Memory B cell (primary cell): ENCODE measurements at regions not wholly inside any gene's neighbourhood (a gene's known extent, or its start where the extent isn't known, plus 50 kb on each side); places are given as distances from the start of the nearest gene placed in this dataset.

Experiments used
- ATAC-seq: fragments of 150-1000 bp; cut with Tn5 transposase; 2 replicates; pipeline ENCODE4 v1.10.0; 2021; ENCODE audit warnings: low read depth, mild to moderate bottlenecking, moderate library complexity
- DNase-seq, 2 donors: peaks; one replicate each; pipeline ENCODE4 v3.0.0; 2022; ENCODE audit warnings: low spot score in 2 of 2
- H3K27ac Mint-ChIP-seq: one replicate; pipeline ENCODE4 v1.8.0; 2022; ENCODE audit warnings: mild to moderate bottlenecking, moderate library complexity, mixed read lengths
- H3K27me3 Mint-ChIP-seq: one replicate; pipeline ENCODE4 v1.8.0; 2022; ENCODE audit warnings: mixed read lengths
- H3K36me3 Mint-ChIP-seq: one replicate; pipeline ENCODE4 v1.8.0; 2022; ENCODE audit warnings: mild to moderate bottlenecking, mixed read lengths
- H3K4me1 Mint-ChIP-seq: one replicate; pipeline ENCODE4 v1.8.0; 2022; ENCODE audit warnings: mixed read lengths
- H3K4me3 Mint-ChIP-seq: one replicate; pipeline ENCODE4 v1.8.0; 2022; ENCODE audit warnings: mild to moderate bottlenecking, moderate library complexity, mixed read lengths
- H3K9me3 Mint-ChIP-seq: one replicate; pipeline ENCODE4 v1.8.0; 2022; ENCODE audit warnings: mixed read lengths

- Mint-ChIP-seq H3K4me3 (no peak overlapping the region), H3K9me3 (peaks cover 6% of the 10 kb centered on the region), H3K27me3 (no peaks in the 10 kb centered on the region), H3K36me3 (no peaks in the 10 kb centered on the region), H3K27ac (no peak overlapping the region), H3K4me1 (no peaks in the 10 kb centered on the region)
- ATAC-seq: no peak
- DNase-seq: no peak
Measured at GRCh38 chr11:15509082-15509481, 394.4 kb downstream of the INSC start.

- no peaks in the 10 kb centered on the region for H3K36me3 Mint-ChIP-seq
- H3K9me3 Mint-ChIP-seq: peaks cover 16% of the 10 kb centered on the region
- DNase-seq: no peak
- H3K27me3 Mint-ChIP-seq: peaks cover 2% of the 10 kb centered on the region
- H3K4me3 Mint-ChIP-seq: no peak overlapping the region
- no peak for ATAC-seq
- no peaks in the 10 kb centered on the region for H3K4me1 Mint-ChIP-seq
- no peak overlapping the region for H3K27ac Mint-ChIP-seq
Measured at GRCh38 chr11:15519124-15519791, 404.5 kb downstream of the INSC start.

- Mint-ChIP-seq H3K27me3 (peaks cover 2% of the 10 kb centered on the region), H3K9me3 (peaks cover 15% of the 10 kb centered on the region), H3K36me3 (no peaks in the 10 kb centered on the region), H3K4me1 (no peaks in the 10 kb centered on the region), H3K27ac (no peak overlapping the region), H3K4me3 (no peak overlapping the region)
- ATAC-seq (no peak), DNase-seq (no peak)
Measured at GRCh38 chr11:15519911-15520310, 405.2 kb downstream of the INSC start.

DNA sequence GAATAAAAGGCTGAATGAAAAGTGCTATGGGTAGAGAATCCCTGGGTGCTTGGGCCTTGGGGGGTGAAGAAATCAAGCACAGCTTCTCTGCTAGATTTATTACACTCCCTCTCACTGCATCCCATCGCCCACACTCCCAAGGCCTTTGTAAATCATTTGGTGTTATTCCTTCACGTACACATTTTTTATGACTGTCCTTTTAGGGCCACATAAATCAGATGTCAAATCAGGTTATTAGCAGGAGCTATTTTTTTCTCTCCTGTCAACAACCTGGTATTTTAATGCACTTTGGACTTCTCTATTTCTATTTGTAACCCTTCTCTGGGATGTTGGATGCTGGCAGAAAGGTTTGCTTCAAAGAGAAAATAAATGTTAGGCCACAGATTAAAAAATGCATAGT lies 408.8 kb downstream of the INSC start:
- Mint-ChIP-seq H3K9me3 (peaks cover 16% of the 10 kb centered on the region), H3K27ac (no peak overlapping the region), H3K27me3 (peaks cover 2% of the 10 kb centered on the region)

DNA sequence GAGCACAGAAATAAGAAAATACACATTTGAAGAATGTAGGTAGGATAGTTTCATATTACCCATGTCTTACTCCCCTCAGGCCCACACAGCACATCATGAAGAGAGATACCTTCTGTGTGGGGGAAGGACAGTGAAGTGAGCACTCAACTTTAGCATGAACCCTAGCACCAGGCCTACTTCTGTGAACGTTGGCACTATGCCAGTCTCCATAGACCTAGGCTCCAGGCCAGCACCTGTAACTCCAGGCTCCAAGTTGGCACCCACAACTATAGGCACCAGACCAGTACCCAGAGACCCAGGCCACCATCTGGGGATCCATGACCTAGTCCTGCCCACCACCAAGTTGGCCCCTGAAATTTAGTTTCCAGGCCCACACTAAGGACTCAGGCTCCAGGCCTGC lies 410.9 kb downstream of the INSC start:
- Mint-ChIP-seq H3K27me3 (peaks cover 2% of the 10 kb centered on the region), H3K4me3 (no peak overlapping the region), H3K9me3 (peaks cover 12% of the 10 kb centered on the region), H3K4me1 (no peaks in the 10 kb centered on the region), H3K36me3 (no peaks in the 10 kb centered on the region), H3K27ac (no peak overlapping the region)
- ATAC-seq (no peak), DNase-seq (no peak)

More for the DNA sequence above, 408.8 kb downstream of the INSC start:
- ATAC-seq (no peak), DNase-seq (no peak)
- H3K4me1 Mint-ChIP-seq: no peaks in the 10 kb centered on the region
- H3K36me3 Mint-ChIP-seq: no peaks in the 10 kb centered on the region
- no peak overlapping the region for H3K4me3 Mint-ChIP-seq

DNA sequence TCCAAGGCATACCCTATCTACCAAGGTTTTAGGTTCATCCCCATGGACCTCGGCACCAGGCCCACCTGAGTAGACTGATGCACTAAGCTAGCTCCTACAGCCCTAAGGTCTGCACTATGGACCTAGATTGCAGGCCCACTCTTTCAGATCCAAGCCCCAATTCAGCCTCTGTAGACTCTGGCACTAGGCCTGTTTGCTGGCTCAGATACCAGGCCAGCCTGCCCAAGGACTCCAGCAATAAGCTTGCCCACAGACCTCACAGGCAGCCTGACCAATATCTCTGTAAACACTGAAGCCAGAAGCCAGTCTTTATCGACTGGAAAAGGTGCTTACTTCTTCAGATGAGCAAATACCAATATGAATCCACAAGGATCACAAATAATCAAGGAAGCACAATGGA lies 411.3 kb downstream of the INSC start:
- H3K4me1 Mint-ChIP-seq: no peaks in the 10 kb centered on the region
- H3K27me3 Mint-ChIP-seq: peaks cover 2% of the 10 kb centered on the region
- no peak overlapping the region for H3K27ac Mint-ChIP-seq
- DNase-seq (no peak), ATAC-seq (no peak)
- peaks cover 10% of the 10 kb centered on the region for H3K9me3 Mint-ChIP-seq
- H3K4me3 Mint-ChIP-seq: no peak overlapping the region
- no peaks in the 10 kb centered on the region for H3K36me3 Mint-ChIP-seq

DNA sequence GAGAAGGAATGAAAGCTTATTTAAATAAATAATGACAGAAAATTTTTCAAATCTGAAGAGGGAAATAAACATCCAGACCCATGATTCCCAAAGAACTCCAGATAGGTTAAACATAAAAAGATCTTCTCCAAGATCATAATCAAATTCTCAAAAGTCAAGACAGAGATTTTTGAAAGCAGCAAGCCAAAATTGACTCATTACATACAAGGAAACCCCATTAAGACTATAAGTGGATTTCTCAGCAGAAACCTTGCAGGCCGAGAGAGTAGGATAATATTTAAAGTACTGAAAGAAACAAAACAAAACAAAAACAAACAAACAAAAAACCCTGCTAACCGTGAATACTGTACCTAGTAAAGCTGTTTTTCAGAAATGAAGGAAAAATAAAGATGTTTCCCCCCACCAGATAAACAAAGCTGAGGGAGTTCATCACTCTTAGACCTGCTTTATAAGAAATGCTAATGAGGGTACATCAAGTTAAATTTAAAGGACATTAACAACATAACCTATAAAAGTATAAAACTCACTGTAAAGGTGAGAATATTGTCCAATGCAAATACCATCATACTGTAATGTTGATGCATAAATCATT lies 412.2 kb downstream of the INSC start:
- Mint-ChIP-seq H3K27me3 (peaks cover 2% of the 10 kb centered on the region), H3K27ac (no peak overlapping the region)

GRCh38 chr11:15532432-15532831 lies 417.7 kb downstream of the INSC start:
- H3K27me3 Mint-ChIP-seq: no peaks in the 10 kb centered on the region
- no peak overlapping the region for H3K4me3 Mint-ChIP-seq
- no peaks in the 10 kb centered on the region for H3K4me1 Mint-ChIP-seq
- ATAC-seq: no peak
- H3K9me3 Mint-ChIP-seq: peaks cover 6% of the 10 kb centered on the region
- no peak overlapping the region for H3K27ac Mint-ChIP-seq
- no peak for DNase-seq
- H3K36me3 Mint-ChIP-seq: no peaks in the 10 kb centered on the region

More for the DNA sequence above, 412.2 kb downstream of the INSC start:
- no peak overlapping the region for H3K4me3 Mint-ChIP-seq
- H3K36me3 Mint-ChIP-seq: no peaks in the 10 kb centered on the region
- ATAC-seq: no peak
- DNase-seq: no peak
- peaks cover 8% of the 10 kb centered on the region for H3K9me3 Mint-ChIP-seq
- H3K4me1 Mint-ChIP-seq: no peaks in the 10 kb centered on the region

DNA sequence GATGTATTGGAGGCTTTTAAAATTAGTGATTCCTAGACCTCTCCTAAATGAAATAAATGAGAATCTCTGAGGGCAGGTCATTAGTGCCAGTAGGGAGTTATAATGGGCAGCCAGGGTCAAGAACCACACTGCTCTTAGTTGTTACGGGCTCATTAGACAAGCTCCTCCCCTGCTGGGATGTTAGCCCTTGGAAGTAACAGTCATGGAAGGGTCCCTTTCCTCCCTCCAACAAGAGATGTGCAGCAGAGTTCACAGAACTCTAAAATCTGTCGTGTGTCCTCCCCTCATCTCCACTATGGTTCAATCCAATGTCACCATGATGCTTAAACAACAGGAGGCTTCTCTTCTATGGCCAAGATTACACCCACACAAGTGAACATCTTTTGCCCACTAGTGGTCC lies 419.5 kb downstream of the INSC start:
- no peak for DNase-seq
- Mint-ChIP-seq H3K27ac (no peak overlapping the region), H3K27me3 (no peaks in the 10 kb centered on the region), H3K4me1 (no peaks in the 10 kb centered on the region), H3K9me3 (peaks cover 4% of the 10 kb centered on the region), H3K36me3 (no peaks in the 10 kb centered on the region), H3K4me3 (no peak overlapping the region)
- ATAC-seq: no peak

DNA sequence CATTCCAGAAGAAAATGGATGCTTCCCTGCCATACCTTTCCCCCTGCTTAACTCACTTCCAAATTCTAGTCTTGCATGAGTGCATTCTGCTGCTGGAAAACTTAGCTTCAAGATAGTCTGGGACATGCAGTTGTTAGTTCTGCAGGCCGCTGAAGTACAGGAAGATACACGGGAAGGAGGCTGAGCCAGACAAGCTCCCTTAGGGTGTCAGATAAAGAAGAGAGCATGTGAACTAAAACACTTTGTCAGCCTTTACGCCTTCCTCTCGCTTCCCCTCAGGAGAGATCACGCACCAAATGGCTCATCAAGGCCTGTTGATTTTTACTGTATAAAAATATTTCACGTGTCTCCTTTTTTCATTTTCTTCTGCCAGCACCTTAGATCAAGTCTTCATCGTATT lies 420.7 kb downstream of the INSC start:
- peaks cover 4% of the 10 kb centered on the region for H3K9me3 Mint-ChIP-seq
- ATAC-seq: no peak
- H3K27me3 Mint-ChIP-seq: no peaks in the 10 kb centered on the region
- no peak overlapping the region for H3K27ac Mint-ChIP-seq
- no peak for DNase-seq
- no peak overlapping the region for H3K4me3 Mint-ChIP-seq
- no peaks in the 10 kb centered on the region for H3K36me3 Mint-ChIP-seq
- H3K4me1 Mint-ChIP-seq: no peaks in the 10 kb centered on the region

DNA sequence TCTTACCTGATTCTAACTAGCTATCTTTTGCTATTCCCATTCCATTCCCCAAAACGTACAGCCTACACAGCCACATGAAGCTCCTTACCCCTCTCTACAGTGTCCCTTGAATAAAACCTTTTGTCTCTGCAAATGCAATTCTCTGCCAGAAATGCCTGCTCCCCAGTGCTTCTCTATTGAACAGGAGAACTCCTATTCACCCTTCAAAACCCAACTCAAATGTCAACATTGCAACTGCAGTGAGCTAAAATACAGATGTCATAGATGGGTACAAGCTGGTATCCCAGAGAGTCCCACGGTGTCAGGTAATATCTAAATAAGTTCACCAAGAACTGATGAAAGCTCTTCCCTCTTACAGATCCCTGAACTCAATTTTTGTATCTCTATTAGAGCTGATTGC lies 421.7 kb downstream of the INSC start:
- ATAC-seq: no peak
- H3K27me3 Mint-ChIP-seq: no peaks in the 10 kb centered on the region
- no peak for DNase-seq
- H3K9me3 Mint-ChIP-seq: peaks cover 4% of the 10 kb centered on the region
- H3K4me1 Mint-ChIP-seq: no peaks in the 10 kb centered on the region
- H3K4me3 Mint-ChIP-seq: no peak overlapping the region
- H3K36me3 Mint-ChIP-seq: no peaks in the 10 kb centered on the region
- no peak overlapping the region for H3K27ac Mint-ChIP-seq

DNA sequence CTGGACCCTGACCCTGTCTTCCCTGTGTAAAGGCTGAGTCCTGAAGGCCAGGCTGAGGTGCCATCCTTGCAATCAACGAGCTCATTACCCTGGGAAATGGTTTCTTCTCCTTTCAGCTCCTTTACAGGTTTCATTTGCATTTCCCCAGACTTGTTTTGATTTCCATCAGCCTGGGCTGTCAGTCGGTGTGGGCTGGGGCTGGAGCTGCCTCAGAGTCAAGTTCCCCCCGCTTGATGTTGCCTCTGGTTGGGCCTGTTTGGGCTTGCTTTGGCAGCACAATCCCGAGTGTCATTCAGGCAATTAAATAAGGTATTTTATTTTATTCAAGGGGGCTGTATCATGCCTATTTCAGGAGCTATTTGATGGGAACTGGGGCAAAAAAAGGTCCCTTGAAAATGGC lies 424.9 kb downstream of the INSC start:
- no peak for ATAC-seq
- no peaks in the 10 kb centered on the region for H3K36me3 Mint-ChIP-seq
- H3K27ac Mint-ChIP-seq: no peak overlapping the region
- DNase-seq: no peak
- H3K27me3 Mint-ChIP-seq: no peaks in the 10 kb centered on the region
- no peaks in the 10 kb centered on the region for H3K4me1 Mint-ChIP-seq
- H3K4me3 Mint-ChIP-seq: no peak overlapping the region
- peaks cover 5% of the 10 kb centered on the region for H3K9me3 Mint-ChIP-seq

DNA sequence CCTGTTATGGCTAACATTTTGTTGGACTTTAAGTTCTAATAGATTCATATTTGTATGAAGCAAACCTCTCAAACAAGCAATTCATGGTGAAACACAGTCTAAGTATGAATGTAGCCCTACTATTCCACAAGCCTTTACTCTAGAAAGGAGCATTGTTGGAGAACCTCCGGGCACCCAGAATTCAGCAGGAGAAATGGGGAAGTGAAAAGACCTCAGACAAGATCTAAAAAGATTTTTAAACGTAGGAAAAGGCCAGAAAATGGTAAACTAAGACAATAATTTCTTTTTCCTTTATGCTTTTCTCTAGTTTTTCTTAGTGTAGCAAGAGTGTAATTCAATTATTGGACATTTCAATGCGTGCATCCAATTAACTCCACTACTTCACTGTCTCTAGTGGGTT lies 426.4 kb downstream of the INSC start:
- no peak for ATAC-seq
- DNase-seq: no peak
- no peak overlapping the region for H3K4me3 Mint-ChIP-seq
- no peaks in the 10 kb centered on the region for H3K27me3 Mint-ChIP-seq
- no peaks in the 10 kb centered on the region for H3K4me1 Mint-ChIP-seq
- H3K36me3 Mint-ChIP-seq: no peaks in the 10 kb centered on the region
- no peak overlapping the region for H3K27ac Mint-ChIP-seq
- peaks cover 5% of the 10 kb centered on the region for H3K9me3 Mint-ChIP-seq

DNA sequence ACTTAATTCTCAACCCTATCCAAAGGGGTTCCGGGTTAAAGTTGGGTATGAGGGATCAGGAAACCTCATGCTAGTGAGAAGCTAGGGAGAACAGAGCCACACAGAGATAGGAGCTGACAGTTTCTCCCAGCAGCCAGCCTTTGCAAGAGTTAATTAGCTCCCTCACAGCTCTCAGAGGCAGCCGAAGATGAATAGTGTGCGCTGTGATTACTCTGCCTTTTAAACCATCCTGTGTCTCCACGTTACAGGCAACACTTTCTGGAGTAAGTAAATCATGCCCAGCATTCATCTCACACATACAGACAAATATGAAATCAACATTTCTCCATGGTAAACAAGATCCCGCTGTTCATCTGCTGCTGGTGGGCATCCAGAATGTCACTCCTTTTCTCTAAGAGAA lies 429.6 kb downstream of the INSC start:
- Mint-ChIP-seq H3K9me3 (peaks cover 3% of the 10 kb centered on the region), H3K36me3 (no peaks in the 10 kb centered on the region), H3K27ac (no peak overlapping the region), H3K4me3 (no peak overlapping the region), H3K4me1 (no peaks in the 10 kb centered on the region), H3K27me3 (no peaks in the 10 kb centered on the region)
- ATAC-seq: no peak
- DNase-seq: no peak

GRCh38 chr11:15547685-15548084 lies 433.0 kb downstream of the INSC start:
- H3K27ac Mint-ChIP-seq: no peak overlapping the region

More at GRCh38 chr11:15547685-15548084, 433.0 kb downstream of the INSC start:
- Mint-ChIP-seq H3K4me3 (no peak overlapping the region), H3K9me3 (peaks cover 5% of the 10 kb centered on the region), H3K4me1 (no peaks in the 10 kb centered on the region), H3K27me3 (no peaks in the 10 kb centered on the region), H3K36me3 (no peaks in the 10 kb centered on the region)
- DNase-seq (no peak), ATAC-seq (no peak)
